Stomach smooth muscle (tissue), 2 donors: ENCODE measurements at regions not wholly inside any gene's neighbourhood (a gene's known extent, or its start where the extent isn't known, plus 50 kb on each side); places are given as distances from the start of the nearest gene placed in this dataset.
"Not testable (repeated sequence)": the region's sequence is repeated elsewhere in the genome, so short reads cannot be mapped to it uniquely, and the experiment has no call there.

Experiments
- H3K27ac ChIP-seq: one replicate; pipeline ENCODE4 v1.7.0; 2013; ENCODE audit warnings: mild to moderate bottlenecking, low read length, inconsistent platforms
- H3K27me3 ChIP-seq, 2 donors: one replicate each; pipeline ENCODE4 v1.7.0; 2013; ENCODE audit warnings: low read length in 2 of 2; ENCODE audit not compliant: insufficient read depth in 2 of 2, control insufficient read depth in 1 of 2
- H3K36me3 ChIP-seq, 2 donors: one replicate each; pipeline ENCODE4 v1.7.0; 2013; ENCODE audit warnings: low read length in 2 of 2; ENCODE audit not compliant: control insufficient read depth in 2 of 2, insufficient read depth in 2 of 2
- H3K4me1 ChIP-seq: one replicate; pipeline ENCODE4 v1.7.0; 2013; ENCODE audit warnings: low read length; ENCODE audit not compliant: control insufficient read depth, insufficient read depth
- H3K4me3 ChIP-seq, 2 donors: one replicate each; pipeline ENCODE4 v1.7.0; 2013; ENCODE audit warnings: low read length in 2 of 2
- H3K9ac ChIP-seq, 2 donors: one replicate each; pipeline ENCODE4 v1.7.0; 2013; ENCODE audit warnings: low read length in 2 of 2, mild to moderate bottlenecking in 1 of 2
- H3K9me3 ChIP-seq, 2 donors: one replicate each; pipeline ENCODE4 v1.7.0; 2013; ENCODE audit warnings: low read length in 2 of 2; ENCODE audit not compliant: control insufficient read depth in 2 of 2
- donor health status: healthy.
- donor health status: Pancreatic carcinoma.

- Histone ChIP-seq H3K4me1 (no peaks in the 10 kb centered on the region), H3K27me3 (no peaks in the 10 kb centered on the region), H3K27ac (no peak overlapping the region), H3K9me3 (no peaks in the 10 kb centered on the region), H3K9ac (no peak overlapping the region), H3K4me3 (no peak overlapping the region), H3K36me3 (no peaks in the 10 kb centered on the region)
Measured at GRCh38 chr7:82600531-82600930, 157.0 kb upstream of the CACNA2D1 start.

GRCh38 chr7:82599895-82600294 is 156.3 kb upstream of the CACNA2D1 start:
- Histone ChIP-seq H3K27ac (no peak overlapping the region), H3K36me3 (no peaks in the 10 kb centered on the region), H3K9me3 (no peaks in the 10 kb centered on the region), H3K27me3 (no peaks in the 10 kb centered on the region), H3K4me1 (no peaks in the 10 kb centered on the region), H3K4me3 (no peak overlapping the region), H3K9ac (no peak overlapping the region)

GRCh38 chr7:82598958-82599357 is 155.4 kb upstream of the CACNA2D1 start:
- no peaks in the 10 kb centered on the region for H3K4me1 ChIP-seq
- no peak overlapping the region for H3K4me3 ChIP-seq
- H3K9me3 ChIP-seq = no peaks in the 10 kb centered on the region
- H3K36me3 ChIP-seq = no peaks in the 10 kb centered on the region
- no peak overlapping the region for H3K27ac ChIP-seq
- H3K27me3 ChIP-seq = no peaks in the 10 kb centered on the region
- no peak overlapping the region for H3K9ac ChIP-seq

GRCh38 chr7:82595795-82596194 is 152.2 kb upstream of the CACNA2D1 start:
- H3K4me1 ChIP-seq, H3K4me3 ChIP-seq, H3K27me3 ChIP-seq, H3K9me3 ChIP-seq, H3K36me3 ChIP-seq, H3K27ac ChIP-seq, H3K9ac ChIP-seq: not testable (repeated sequence)

- Histone ChIP-seq H3K9me3 (no peaks in the 10 kb centered on the region), H3K4me1 (no peaks in the 10 kb centered on the region), H3K27ac (no peak overlapping the region), H3K36me3 (no peaks in the 10 kb centered on the region), H3K4me3 (no peak overlapping the region), H3K9ac (no peak overlapping the region), H3K27me3 (no peaks in the 10 kb centered on the region)
Measured at GRCh38 chr7:82595176-82595575, 151.6 kb upstream of the CACNA2D1 start.

- no peaks in the 10 kb centered on the region for H3K36me3 ChIP-seq
- no peak overlapping the region for H3K27ac ChIP-seq
- H3K4me1 ChIP-seq = no peaks in the 10 kb centered on the region
- no peaks in the 10 kb centered on the region for H3K9me3 ChIP-seq
- peak overlapping the region; percentile 51 to 52 for H3K4me3 ChIP-seq
- H3K27me3 ChIP-seq = no peaks in the 10 kb centered on the region
- H3K9ac ChIP-seq = peak overlapping the region in 1 of 2 donors; percentile 23
Measured at GRCh38 chr7:82594665-82595064, 151.1 kb upstream of the CACNA2D1 start.

- Histone ChIP-seq H3K9me3 (no peaks in the 10 kb centered on the region), H3K27me3 (no peaks in the 10 kb centered on the region), H3K36me3 (no peaks in the 10 kb centered on the region), H3K27ac (no peak overlapping the region), H3K4me1 (no peaks in the 10 kb centered on the region), H3K9ac (no peak overlapping the region), H3K4me3 (no peak overlapping the region)
Measured at GRCh38 chr7:82593780-82594179, 150.2 kb upstream of the CACNA2D1 start.

- Histone ChIP-seq H3K4me3 (no peak overlapping the region), H3K27ac (no peak overlapping the region), H3K9me3 (no peaks in the 10 kb centered on the region), H3K36me3 (no peaks in the 10 kb centered on the region), H3K4me1 (no peaks in the 10 kb centered on the region), H3K9ac (no peak overlapping the region), H3K27me3 (no peaks in the 10 kb centered on the region)
Measured at GRCh38 chr7:82592416-82592815, 148.8 kb upstream of the CACNA2D1 start.

- Histone ChIP-seq H3K9me3 (no peaks in the 10 kb centered on the region), H3K36me3 (no peaks in the 10 kb centered on the region), H3K27me3 (no peaks in the 10 kb centered on the region), H3K4me1 (no peaks in the 10 kb centered on the region), H3K27ac (no peak overlapping the region), H3K4me3 (no peak overlapping the region), H3K9ac (no peak overlapping the region)
Measured at GRCh38 chr7:82579047-82579446, 135.5 kb upstream of the CACNA2D1 start.

- Histone ChIP-seq H3K4me1 (no peaks in the 10 kb centered on the region), H3K36me3 (no peaks in the 10 kb centered on the region), H3K9ac (no peak overlapping the region), H3K27me3 (no peaks in the 10 kb centered on the region), H3K4me3 (no peak overlapping the region), H3K27ac (no peak overlapping the region), H3K9me3 (no peaks in the 10 kb centered on the region)
Measured at GRCh38 chr7:82578430-82578829, 134.9 kb upstream of the CACNA2D1 start.

- Histone ChIP-seq H3K4me1 (no peaks in the 10 kb centered on the region), H3K4me3 (peak overlapping the region in 1 of 2 donors; percentile 44), H3K27ac (no peak overlapping the region), H3K9ac (no peak overlapping the region), H3K9me3 (no peaks in the 10 kb centered on the region), H3K27me3 (no peaks in the 10 kb centered on the region), H3K36me3 (no peaks in the 10 kb centered on the region)
Measured at GRCh38 chr7:82572195-82572880, 128.8 kb upstream of the CACNA2D1 start.
